Mucosa of descending colon (tissue), 3 donors: ENCODE measurements at regions not wholly inside any gene's neighbourhood (a gene's known extent, or its start where the extent isn't known, plus 50 kb on each side); places are given as distances from the start of the nearest gene placed in this dataset.

Experiments
- ATAC-seq: fragments of 200-7000 bp; cut with Tn5 transposase; one replicate; pipeline ENCODE4 v1.9.1; 2020; ENCODE audit warnings: mild to moderate bottlenecking, moderate library complexity
- DNase-seq, 3 donors: peaks; one replicate each; pipeline ENCODE4 v3.0.0-alpha.2; 2020
- H3K36me3 ChIP-seq: fragments of 200-600 bp; one replicate; pipeline ENCODE4 v1.8.0; 2021; ENCODE audit warnings: low read depth, mild to moderate bottlenecking
- H3K4me1 ChIP-seq: fragments of 200-600 bp; one replicate; pipeline ENCODE4 v1.8.0; 2021; ENCODE audit warnings: low read depth, mild to moderate bottlenecking
- H3K4me3 ChIP-seq: fragments of 200-600 bp; one replicate; pipeline ENCODE4 v1.8.0; 2021; ENCODE audit warnings: mild to moderate bottlenecking
- H3K9me3 ChIP-seq: fragments of 200-600 bp; one replicate; pipeline ENCODE4 v1.8.0; 2021; ENCODE audit warnings: mild to moderate bottlenecking
- CTCF ChIP-seq: fragments of 200-600 bp; IDR thresholded peaks from one replicate; pipeline ENCODE4 v1.8.0; 2022; ENCODE audit warnings: antibody characterized with exemption, mild to moderate bottlenecking
- intact Hi-C, 2 donors: fragments of 100-400 bp; cut with DNase I in 1 of 2; cut with micrococcal nuclease in 1 of 2; formaldehyde crosslinking; loops; one replicate each; pipeline versions ENCODE4 v1.11.0 to v1.11.1; 2022; cut with DNase I, micrococcal nuclease
- donor health status: DM: no; HTN: no; CAD: no; lungs with moderate emphysema.
- donor health status: DM: no; HTN: no; CAD: no.
- donor health status: DM: no; HTN: yes; CAD: no.

DNA sequence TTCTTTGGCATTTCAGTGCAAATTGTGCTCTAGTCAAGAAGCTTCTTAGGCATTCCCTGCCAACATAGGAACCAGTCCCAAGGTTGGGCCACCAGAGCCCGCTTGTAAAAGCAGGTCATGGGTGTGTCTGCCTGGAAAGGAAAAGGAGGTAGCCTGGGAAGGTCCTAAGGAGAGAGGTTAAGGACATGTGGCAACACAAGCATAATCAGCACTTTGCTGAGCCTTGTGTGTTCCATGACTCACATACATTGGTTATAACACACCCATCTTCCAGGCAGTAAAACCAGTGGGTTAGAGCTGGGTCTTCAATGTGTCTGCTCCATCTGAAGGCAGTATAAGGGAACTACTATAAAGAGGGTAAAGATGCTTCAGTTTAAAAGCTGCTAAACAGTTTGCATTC, 165.0 kb downstream of the FHIP1A start:
- H3K4me3 ChIP-seq = no peak overlapping the region
- peak; percentile 62 to 79 (median 68) for DNase-seq
- H3K36me3 ChIP-seq = no peaks in the 10 kb centered on the region
- H3K9me3 ChIP-seq = no peaks in the 10 kb centered on the region
- ATAC-seq = peak; percentile 98
- intact Hi-C loops = no loop called here
- peak; percentile 12 for TF ChIP-seq CTCF
- H3K4me1 ChIP-seq = peaks cover 15% of the 10 kb centered on the region

DNA sequence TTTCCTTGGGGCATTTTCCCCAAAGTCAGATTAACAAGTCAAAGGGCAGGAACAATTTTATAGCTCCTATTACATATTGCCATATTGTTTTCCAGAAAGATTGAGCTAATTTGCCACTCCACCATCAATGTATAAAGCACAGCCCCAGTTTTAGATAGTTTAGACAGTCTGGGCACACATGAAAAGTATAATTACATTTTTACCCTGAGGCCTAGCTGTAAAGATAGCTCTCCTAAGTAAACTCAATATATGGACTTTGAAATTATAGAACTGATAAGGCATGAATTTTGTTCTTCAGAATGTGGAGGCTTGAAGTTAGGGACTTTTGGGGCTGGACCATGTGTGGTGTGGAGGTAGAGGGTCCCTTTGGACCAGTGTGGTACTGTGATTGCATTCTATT, 166.0 kb downstream of the FHIP1A start:
- DNase-seq (no peak), ATAC-seq (peak; percentile 58)
- Histone ChIP-seq H3K4me3 (no peak overlapping the region), H3K9me3 (no peaks in the 10 kb centered on the region), H3K4me1 (peaks cover 15% of the 10 kb centered on the region), H3K36me3 (no peaks in the 10 kb centered on the region)
- TF ChIP-seq CTCF = no peak
- intact Hi-C loops = no loop called here

DNA sequence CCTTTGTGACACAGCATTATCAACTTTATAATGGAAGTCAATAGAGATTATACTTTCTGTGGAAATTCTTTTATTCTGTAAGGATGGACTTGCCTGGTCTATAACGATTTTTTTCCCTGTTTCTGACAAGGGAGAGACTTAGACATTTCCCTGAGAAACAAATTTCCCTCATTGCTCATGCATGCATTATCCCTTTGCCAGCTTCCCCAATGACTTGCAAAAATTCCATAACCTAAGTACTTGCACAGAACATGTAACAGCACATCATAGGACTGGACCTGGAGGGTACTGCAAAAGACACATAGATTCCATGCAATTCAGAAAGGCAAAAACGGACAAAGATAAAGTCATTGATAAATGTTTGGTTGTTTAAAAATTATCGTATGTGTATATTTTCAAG, 166.7 kb downstream of the FHIP1A start:
- H3K4me3 ChIP-seq = no peak overlapping the region
- no peaks in the 10 kb centered on the region for H3K36me3 ChIP-seq
- H3K9me3 ChIP-seq = no peaks in the 10 kb centered on the region
- no peak for TF ChIP-seq CTCF
- ATAC-seq (no peak), DNase-seq (no peak)
- intact Hi-C loops = no loop called here
- peaks cover 15% of the 10 kb centered on the region for H3K4me1 ChIP-seq

DNA sequence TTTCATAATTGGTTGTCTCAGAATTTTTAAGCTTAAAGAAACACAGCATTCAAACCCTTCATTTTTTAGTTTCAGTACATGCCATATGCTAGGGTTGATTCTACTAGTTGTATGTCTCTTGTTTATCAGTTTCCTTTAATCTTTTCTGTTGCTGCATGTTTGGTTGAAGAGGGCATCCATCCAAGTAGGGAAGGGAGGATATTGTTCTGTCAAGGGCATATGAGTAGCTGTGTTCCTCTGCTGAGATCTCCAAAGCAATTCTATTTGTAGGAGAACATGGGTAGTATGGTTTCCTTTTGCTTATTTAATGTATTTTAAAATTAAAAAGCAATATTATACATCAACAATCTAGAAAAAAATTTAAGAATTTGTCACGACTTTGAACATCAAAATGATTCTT, 167.7 kb downstream of the FHIP1A start:
- DNase-seq = no peak
- H3K9me3 ChIP-seq = no peaks in the 10 kb centered on the region
- intact Hi-C loops = no loop called here
- peaks cover 15% of the 10 kb centered on the region for H3K4me1 ChIP-seq
- no peak overlapping the region for H3K4me3 ChIP-seq
- no peak for ATAC-seq
- H3K36me3 ChIP-seq = no peaks in the 10 kb centered on the region
- no peak for TF ChIP-seq CTCF

- Histone ChIP-seq H3K4me1 (no peaks in the 10 kb centered on the region), H3K36me3 (no peaks in the 10 kb centered on the region), H3K9me3 (no peaks in the 10 kb centered on the region), H3K4me3 (no peak overlapping the region)
- TF ChIP-seq CTCF = no peak
- intact Hi-C loops = no loop called here
- no peak for DNase-seq
- ATAC-seq = no peak
These were observed 172.6 kb downstream of the FHIP1A start for GRCh38 chr4:151581570-151581969.

DNA sequence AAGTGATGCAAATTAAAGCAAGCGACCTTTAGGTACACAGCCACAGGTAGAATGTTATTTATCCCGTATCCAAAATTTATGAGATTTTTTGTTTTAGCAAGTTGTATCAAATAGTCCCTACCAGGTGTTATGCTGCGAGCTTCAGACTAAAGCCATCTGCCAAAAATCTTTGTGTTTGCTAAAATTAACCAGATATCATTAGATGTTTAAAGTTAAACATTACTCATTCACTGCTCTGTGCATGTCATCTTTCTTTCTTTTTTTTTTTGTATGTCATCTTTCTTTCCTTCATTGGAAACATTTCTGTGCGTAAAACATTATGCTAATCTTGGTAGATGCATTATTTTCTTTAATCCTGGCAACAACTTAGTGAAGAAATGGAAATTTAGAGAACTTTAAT, 173.1 kb downstream of the FHIP1A start:
- ATAC-seq = no peak
- intact Hi-C loops = no loop called here
- no peak for DNase-seq
- TF ChIP-seq CTCF = no peak
- Histone ChIP-seq H3K4me3 (no peak overlapping the region), H3K36me3 (no peaks in the 10 kb centered on the region), H3K4me1 (no peaks in the 10 kb centered on the region), H3K9me3 (no peaks in the 10 kb centered on the region)
